ENCODE measurements at regions not wholly inside any gene's neighbourhood (a gene's known extent, or its start where the extent isn't known, plus 50 kb on each side); places are given as distances from the start of the nearest gene placed in this dataset.

GRCh38 chr10:21296575-21297355 lies 228.7 kb downstream of the SKIDA1 start:
- Histone ChIP-seq H3K27ac (ENCODE audit: low read depth, low read length) (no peak overlapping the region), H3K4me3 (ENCODE audit: low read depth in 1 of 2, low read length in 2 of 2) (no peak overlapping the region), H3K36me3 (ENCODE audit: control insufficient read depth in 1 of 2, insufficient read depth in 2 of 2, low read length in 2 of 2) (no peaks in the 10 kb centered on the region), H3K27me3 (ENCODE audit: control insufficient read depth in 1 of 2, insufficient read depth in 2 of 2, low read length in 2 of 2) (peaks cover 5 to 7% of the 10 kb centered on the region in 2 donors), H3K4me1 (ENCODE audit: control insufficient read depth in 1 of 2, insufficient read depth in 2 of 2, low read length in 2 of 2) (peaks cover 0 to 7% of the 10 kb centered on the region in 2 donors), H3K9ac (ENCODE audit: low read depth in 1 of 2, low read length in 2 of 2) (no peak overlapping the region), H3K9me3 (ENCODE audit: control insufficient read depth in 1 of 2, low read length in 2 of 2) (no peaks in the 10 kb centered on the region)

- Histone ChIP-seq H3K9ac (ENCODE audit: low read depth in 1 of 2, low read length in 2 of 2) (no peak overlapping the region), H3K4me1 (ENCODE audit: control insufficient read depth in 1 of 2, insufficient read depth in 2 of 2, low read length in 2 of 2) (peaks cover 0 to 7% of the 10 kb centered on the region in 2 donors), H3K27ac (ENCODE audit: low read depth, low read length) (no peak overlapping the region), H3K36me3 (ENCODE audit: control insufficient read depth in 1 of 2, insufficient read depth in 2 of 2, low read length in 2 of 2) (no peaks in the 10 kb centered on the region), H3K27me3 (ENCODE audit: control insufficient read depth in 1 of 2, insufficient read depth in 2 of 2, low read length in 2 of 2) (peaks cover 5 to 7% of the 10 kb centered on the region in 2 donors), H3K4me3 (ENCODE audit: low read depth in 1 of 2, low read length in 2 of 2) (no peak overlapping the region), H3K9me3 (ENCODE audit: control insufficient read depth in 1 of 2, low read length in 2 of 2) (no peaks in the 10 kb centered on the region)
Observed at GRCh38 chr10:21293518-21294356, 231.7 kb downstream of the SKIDA1 start.

GRCh38 chr10:21292763-21293517 lies 232.5 kb downstream of the SKIDA1 start:
- H3K4me3 ChIP-seq (ENCODE audit: low read depth in 1 of 2, low read length in 2 of 2) = peak overlapping the region in 1 of 2 donors; percentile 39
- no peak overlapping the region for H3K27ac ChIP-seq (ENCODE audit: low read depth, low read length)
- H3K4me1 ChIP-seq (ENCODE audit: control insufficient read depth in 1 of 2, insufficient read depth in 2 of 2, low read length in 2 of 2) = peaks cover 0 to 7% of the 10 kb centered on the region in 2 donors
- H3K27me3 ChIP-seq (ENCODE audit: control insufficient read depth in 1 of 2, insufficient read depth in 2 of 2, low read length in 2 of 2) = peaks cover 5 to 7% of the 10 kb centered on the region in 2 donors
- no peaks in the 10 kb centered on the region for H3K36me3 ChIP-seq (ENCODE audit: control insufficient read depth in 1 of 2, insufficient read depth in 2 of 2, low read length in 2 of 2)
- H3K9ac ChIP-seq (ENCODE audit: low read depth in 1 of 2, low read length in 2 of 2) = no peak overlapping the region
- no peaks in the 10 kb centered on the region for H3K9me3 ChIP-seq (ENCODE audit: control insufficient read depth in 1 of 2, low read length in 2 of 2)

- Histone ChIP-seq H3K9me3 (ENCODE audit: control insufficient read depth in 1 of 2, low read length in 2 of 2) (no peaks in the 10 kb centered on the region), H3K9ac (ENCODE audit: low read depth in 1 of 2, low read length in 2 of 2) (no peak overlapping the region), H3K36me3 (ENCODE audit: control insufficient read depth in 1 of 2, insufficient read depth in 2 of 2, low read length in 2 of 2) (no peaks in the 10 kb centered on the region), H3K27me3 (ENCODE audit: control insufficient read depth in 1 of 2, insufficient read depth in 2 of 2, low read length in 2 of 2) (peaks cover 5 to 7% of the 10 kb centered on the region in 2 donors), H3K4me3 (ENCODE audit: low read depth in 1 of 2, low read length in 2 of 2) (no peak overlapping the region), H3K4me1 (ENCODE audit: control insufficient read depth in 1 of 2, insufficient read depth in 2 of 2, low read length in 2 of 2) (peaks cover 0 to 7% of the 10 kb centered on the region in 2 donors), H3K27ac (ENCODE audit: low read depth, low read length) (no peak overlapping the region)
Observed at GRCh38 chr10:21290499-21291160, 234.9 kb downstream of the SKIDA1 start.

GRCh38 chr10:21289961-21290360 lies 235.5 kb downstream of the SKIDA1 start:
- Histone ChIP-seq H3K36me3 (ENCODE audit: control insufficient read depth in 1 of 2, insufficient read depth in 2 of 2, low read length in 2 of 2) (no peaks in the 10 kb centered on the region), H3K27ac (ENCODE audit: low read depth, low read length) (no peak overlapping the region)

GRCh38 chr10:21289271-21289670 lies 236.2 kb downstream of the SKIDA1 start:
- Histone ChIP-seq H3K9me3 (ENCODE audit: control insufficient read depth in 1 of 2, low read length in 2 of 2) (no peaks in the 10 kb centered on the region), H3K9ac (ENCODE audit: low read depth in 1 of 2, low read length in 2 of 2) (no peak overlapping the region), H3K27me3 (ENCODE audit: control insufficient read depth in 1 of 2, insufficient read depth in 2 of 2, low read length in 2 of 2) (peaks cover 5 to 7% of the 10 kb centered on the region in 2 donors), H3K4me3 (ENCODE audit: low read depth in 1 of 2, low read length in 2 of 2) (no peak overlapping the region), H3K4me1 (ENCODE audit: control insufficient read depth in 1 of 2, insufficient read depth in 2 of 2, low read length in 2 of 2) (peaks cover 0 to 7% of the 10 kb centered on the region in 2 donors), H3K27ac (ENCODE audit: low read depth, low read length) (no peak overlapping the region), H3K36me3 (ENCODE audit: control insufficient read depth in 1 of 2, insufficient read depth in 2 of 2, low read length in 2 of 2) (no peaks in the 10 kb centered on the region)

More at GRCh38 chr10:21289961-21290360, 235.5 kb downstream of the SKIDA1 start:
- Histone ChIP-seq H3K4me1 (ENCODE audit: control insufficient read depth in 1 of 2, insufficient read depth in 2 of 2, low read length in 2 of 2) (peaks cover 0 to 7% of the 10 kb centered on the region in 2 donors), H3K27me3 (ENCODE audit: control insufficient read depth in 1 of 2, insufficient read depth in 2 of 2, low read length in 2 of 2) (peaks cover 5 to 7% of the 10 kb centered on the region in 2 donors), H3K4me3 (ENCODE audit: low read depth in 1 of 2, low read length in 2 of 2) (no peak overlapping the region), H3K9ac (ENCODE audit: low read depth in 1 of 2, low read length in 2 of 2) (no peak overlapping the region), H3K9me3 (ENCODE audit: control insufficient read depth in 1 of 2, low read length in 2 of 2) (no peaks in the 10 kb centered on the region)

GRCh38 chr10:21285742-21286331 lies 239.6 kb downstream of the SKIDA1 start:
- Histone ChIP-seq H3K4me1 (ENCODE audit: control insufficient read depth in 1 of 2, insufficient read depth in 2 of 2, low read length in 2 of 2) (no peaks in the 10 kb centered on the region), H3K36me3 (ENCODE audit: control insufficient read depth in 1 of 2, insufficient read depth in 2 of 2, low read length in 2 of 2) (no peaks in the 10 kb centered on the region), H3K4me3 (ENCODE audit: low read depth in 1 of 2, low read length in 2 of 2) (no peak overlapping the region), H3K27me3 (ENCODE audit: control insufficient read depth in 1 of 2, insufficient read depth in 2 of 2, low read length in 2 of 2) (no peaks in the 10 kb centered on the region), H3K9me3 (ENCODE audit: control insufficient read depth in 1 of 2, low read length in 2 of 2) (no peaks in the 10 kb centered on the region), H3K9ac (ENCODE audit: low read depth in 1 of 2, low read length in 2 of 2) (no peak overlapping the region), H3K27ac (ENCODE audit: low read depth, low read length) (no peak overlapping the region)

GRCh38 chr10:21285207-21285606 lies 240.3 kb downstream of the SKIDA1 start:
- no peaks in the 10 kb centered on the region for H3K27me3 ChIP-seq (ENCODE audit: control insufficient read depth in 1 of 2, insufficient read depth in 2 of 2, low read length in 2 of 2)
- H3K36me3 ChIP-seq (ENCODE audit: control insufficient read depth in 1 of 2, insufficient read depth in 2 of 2, low read length in 2 of 2) = no peaks in the 10 kb centered on the region
- no peak overlapping the region for H3K9ac ChIP-seq (ENCODE audit: low read depth in 1 of 2, low read length in 2 of 2)
- no peaks in the 10 kb centered on the region for H3K4me1 ChIP-seq (ENCODE audit: control insufficient read depth in 1 of 2, insufficient read depth in 2 of 2, low read length in 2 of 2)
- no peak overlapping the region for H3K4me3 ChIP-seq (ENCODE audit: low read depth in 1 of 2, low read length in 2 of 2)
- H3K9me3 ChIP-seq (ENCODE audit: control insufficient read depth in 1 of 2, low read length in 2 of 2) = no peaks in the 10 kb centered on the region
- H3K27ac ChIP-seq (ENCODE audit: low read depth, low read length) = no peak overlapping the region

GRCh38 chr10:21284301-21284700 lies 241.2 kb downstream of the SKIDA1 start:
- no peaks in the 10 kb centered on the region for H3K27me3 ChIP-seq (ENCODE audit: control insufficient read depth in 1 of 2, insufficient read depth in 2 of 2, low read length in 2 of 2)
- no peaks in the 10 kb centered on the region for H3K36me3 ChIP-seq (ENCODE audit: control insufficient read depth in 1 of 2, insufficient read depth in 2 of 2, low read length in 2 of 2)
- no peak overlapping the region for H3K4me3 ChIP-seq (ENCODE audit: low read depth in 1 of 2, low read length in 2 of 2)
- H3K4me1 ChIP-seq (ENCODE audit: control insufficient read depth in 1 of 2, insufficient read depth in 2 of 2, low read length in 2 of 2) = no peaks in the 10 kb centered on the region
- H3K9me3 ChIP-seq (ENCODE audit: control insufficient read depth in 1 of 2, low read length in 2 of 2) = no peaks in the 10 kb centered on the region
- H3K27ac ChIP-seq (ENCODE audit: low read depth, low read length) = no peak overlapping the region
- no peak overlapping the region for H3K9ac ChIP-seq (ENCODE audit: low read depth in 1 of 2, low read length in 2 of 2)

Data from duodenal mucosa (tissue), 2 donors.